Muscle layer of duodenum (tissue), 2 donors: ENCODE measurements at regions not wholly inside any gene's neighbourhood (a gene's known extent, or its start where the extent isn't known, plus 50 kb on each side); places are given as distances from the start of the nearest gene placed in this dataset.

ENCODE experiments used
- H3K27ac ChIP-seq: one replicate; pipeline ENCODE4 v1.7.0; 2013; ENCODE audit warnings: mild to moderate bottlenecking, low read length
- H3K27me3 ChIP-seq: one replicate; pipeline ENCODE4 v1.7.0; 2013; ENCODE audit warnings: low read depth, mild to moderate bottlenecking, control low read depth, low read length
- H3K36me3 ChIP-seq, 2 donors: one replicate each; pipeline ENCODE4 v1.7.0; 2013; ENCODE audit warnings: low read length in 2 of 2, control low read depth in 1 of 2, mild to moderate bottlenecking in 1 of 2; ENCODE audit not compliant: insufficient read depth in 2 of 2, control insufficient read depth in 1 of 2
- H3K4me1 ChIP-seq, 2 donors: one replicate each; pipeline ENCODE4 v1.7.0; 2013; ENCODE audit warnings: low read length in 2 of 2, mild to moderate bottlenecking in 2 of 2, control low read depth in 1 of 2, moderate library complexity in 1 of 2; ENCODE audit not compliant: insufficient read depth in 2 of 2, control insufficient read depth in 1 of 2
- H3K4me3 ChIP-seq, 2 donors: one replicate each; pipeline ENCODE4 v1.7.0; 2013; ENCODE audit warnings: low read length in 2 of 2, low read depth in 1 of 2, mild to moderate bottlenecking in 1 of 2
- H3K9me3 ChIP-seq, 2 donors: one replicate each; pipeline ENCODE4 v1.7.0; 2013; ENCODE audit warnings: low read length in 2 of 2, control low read depth in 1 of 2, mild to moderate bottlenecking in 1 of 2; ENCODE audit not compliant: control insufficient read depth in 1 of 2
- donor health status: healthy.

GRCh38 chr5:136772491-136772890, 407.1 kb upstream of the TRPC7 start:
- Histone ChIP-seq H3K36me3 (no peaks in the 10 kb centered on the region), H3K4me3 (no peak overlapping the region), H3K4me1 (no peaks in the 10 kb centered on the region), H3K27ac (no peak overlapping the region), H3K27me3 (no peaks in the 10 kb centered on the region), H3K9me3 (no peaks in the 10 kb centered on the region)

GRCh38 chr5:136769900-136770684, 404.7 kb upstream of the TRPC7 start:
- Histone ChIP-seq H3K27me3 (no peaks in the 10 kb centered on the region), H3K9me3 (no peaks in the 10 kb centered on the region), H3K4me3 (no peak overlapping the region), H3K4me1 (no peaks in the 10 kb centered on the region), H3K36me3 (no peaks in the 10 kb centered on the region), H3K27ac (no peak overlapping the region)

- no peaks in the 10 kb centered on the region for H3K36me3 ChIP-seq
- H3K4me3 ChIP-seq: no peak overlapping the region
- H3K4me1 ChIP-seq: no peaks in the 10 kb centered on the region
- no peaks in the 10 kb centered on the region for H3K9me3 ChIP-seq
- H3K27ac ChIP-seq: no peak overlapping the region
- H3K27me3 ChIP-seq: no peaks in the 10 kb centered on the region
Observed at GRCh38 chr5:136769093-136769492, 403.7 kb upstream of the TRPC7 start.

GRCh38 chr5:136768457-136768856, 403.1 kb upstream of the TRPC7 start:
- Histone ChIP-seq H3K27ac (no peak overlapping the region), H3K27me3 (no peaks in the 10 kb centered on the region), H3K36me3 (no peaks in the 10 kb centered on the region), H3K4me1 (no peaks in the 10 kb centered on the region), H3K9me3 (no peaks in the 10 kb centered on the region), H3K4me3 (no peak overlapping the region)

GRCh38 chr5:136766456-136766855, 401.1 kb upstream of the TRPC7 start:
- Histone ChIP-seq H3K27ac (no peak overlapping the region), H3K4me1 (no peaks in the 10 kb centered on the region), H3K36me3 (no peaks in the 10 kb centered on the region), H3K27me3 (no peaks in the 10 kb centered on the region), H3K9me3 (no peaks in the 10 kb centered on the region), H3K4me3 (no peak overlapping the region)

GRCh38 chr5:136764601-136765000, 399.3 kb upstream of the TRPC7 start:
- Histone ChIP-seq H3K9me3 (no peaks in the 10 kb centered on the region), H3K27ac (no peak overlapping the region), H3K4me3 (no peak overlapping the region)

GRCh38 chr5:136763548-136763947, 398.2 kb upstream of the TRPC7 start:
- Histone ChIP-seq H3K9me3 (no peaks in the 10 kb centered on the region), H3K36me3 (no peaks in the 10 kb centered on the region), H3K27me3 (no peaks in the 10 kb centered on the region)

More at GRCh38 chr5:136764601-136765000, 399.3 kb upstream of the TRPC7 start:
- H3K27me3 ChIP-seq: no peaks in the 10 kb centered on the region
- no peaks in the 10 kb centered on the region for H3K36me3 ChIP-seq
- no peaks in the 10 kb centered on the region for H3K4me1 ChIP-seq

GRCh38 chr5:136754216-136754615, 388.9 kb upstream of the TRPC7 start:
- Histone ChIP-seq H3K27me3 (no peaks in the 10 kb centered on the region), H3K4me3 (no peak overlapping the region), H3K27ac (no peak overlapping the region), H3K36me3 (no peaks in the 10 kb centered on the region), H3K9me3 (no peaks in the 10 kb centered on the region), H3K4me1 (no peaks in the 10 kb centered on the region)

More at GRCh38 chr5:136763548-136763947, 398.2 kb upstream of the TRPC7 start:
- no peak overlapping the region for H3K4me3 ChIP-seq
- H3K4me1 ChIP-seq: no peaks in the 10 kb centered on the region
- no peak overlapping the region for H3K27ac ChIP-seq

GRCh38 chr5:136750224-136750862, 385.0 kb upstream of the TRPC7 start:
- Histone ChIP-seq H3K4me3 (no peak overlapping the region), H3K36me3 (no peaks in the 10 kb centered on the region), H3K4me1 (no peaks in the 10 kb centered on the region), H3K27ac (no peak overlapping the region), H3K9me3 (no peaks in the 10 kb centered on the region), H3K27me3 (no peaks in the 10 kb centered on the region)

- H3K27ac ChIP-seq: no peak overlapping the region
- no peaks in the 10 kb centered on the region for H3K4me1 ChIP-seq
- no peaks in the 10 kb centered on the region for H3K27me3 ChIP-seq
- no peaks in the 10 kb centered on the region for H3K36me3 ChIP-seq
- no peak overlapping the region for H3K4me3 ChIP-seq
- H3K9me3 ChIP-seq: no peaks in the 10 kb centered on the region
Observed at GRCh38 chr5:136749016-136749415, 383.7 kb upstream of the TRPC7 start.

GRCh38 chr5:136743052-136743451, 377.7 kb upstream of the TRPC7 start:
- peak overlapping the region in 1 of 2 donors; percentile 8 for H3K4me3 ChIP-seq
- no peaks in the 10 kb centered on the region for H3K36me3 ChIP-seq
- H3K4me1 ChIP-seq: no peaks in the 10 kb centered on the region
- H3K27me3 ChIP-seq: no peaks in the 10 kb centered on the region
- H3K27ac ChIP-seq: no peak overlapping the region
- H3K9me3 ChIP-seq: peaks cover 0 to 8% of the 10 kb centered on the region in 2 donors
